T-helper 9 cell (primary cell): ENCODE measurements at regions not wholly inside any gene's neighbourhood (a gene's known extent, or its start where the extent isn't known, plus 50 kb on each side); places are given as distances from the start of the nearest gene placed in this dataset.

Experiments used
- DNase-seq: peaks from one replicate; pipeline ENCODE4 v3.0.0-alpha.2; 2020

- no peak for DNase-seq
Measured at GRCh38 chr11:33615751-33616150, 84.9 kb downstream of the C11orf91 start.

GRCh38 chr11:33613404-33613803, 87.2 kb downstream of the C11orf91 start:
- no peak for DNase-seq

GRCh38 chr11:33610903-33611302, 89.7 kb downstream of the C11orf91 start:
- DNase-seq: no peak

GRCh38 chr11:33608386-33608785, 92.2 kb downstream of the C11orf91 start:
- DNase-seq: no peak

- DNase-seq: no peak
Measured at GRCh38 chr11:33606762-33607161, 93.9 kb downstream of the C11orf91 start.

- DNase-seq: no peak
Measured at GRCh38 chr11:33605703-33606102, 94.9 kb downstream of the C11orf91 start.

- DNase-seq: no peak
Measured at GRCh38 chr11:33598426-33599069, 102.1 kb downstream of the C11orf91 start.

- DNase-seq: no peak
Measured at GRCh38 chr11:33594188-33594587, 106.4 kb downstream of the C11orf91 start.

GRCh38 chr11:33590441-33590840, 110.2 kb downstream of the C11orf91 start:
- DNase-seq: no peak

GRCh38 chr11:33588056-33588455, 112.6 kb downstream of the C11orf91 start:
- no peak for DNase-seq

- DNase-seq: no peak
Measured at GRCh38 chr11:33585586-33586209, 114.9 kb downstream of the C11orf91 start.

GRCh38 chr11:33582636-33583325, 117.8 kb downstream of the C11orf91 start:
- no peak for DNase-seq

- DNase-seq: no peak
Measured at GRCh38 chr11:33579101-33579500, 121.5 kb downstream of the C11orf91 start.

GRCh38 chr11:33577204-33577603, 123.4 kb downstream of the C11orf91 start:
- DNase-seq: no peak

GRCh38 chr11:33575311-33575710, 125.3 kb downstream of the C11orf91 start:
- no peak for DNase-seq

GRCh38 chr11:33574331-33574730, 126.3 kb downstream of the C11orf91 start:
- no peak for DNase-seq

- DNase-seq: no peak
Measured at GRCh38 chr11:33569333-33569732, 131.3 kb downstream of the C11orf91 start.

GRCh38 chr11:33567004-33567403, 133.6 kb downstream of the C11orf91 start:
- DNase-seq: no peak

- no peak for DNase-seq
Measured at GRCh38 chr11:33564856-33565453, 135.7 kb downstream of the C11orf91 start.

GRCh38 chr11:33560729-33561128, 139.9 kb downstream of the C11orf91 start:
- no peak for DNase-seq

GRCh38 chr11:33559567-33559966, 141.1 kb downstream of the C11orf91 start:
- DNase-seq: no peak

GRCh38 chr11:33558097-33558496, 142.5 kb downstream of the C11orf91 start:
- DNase-seq: no peak

- DNase-seq: no peak
Measured at GRCh38 chr11:33557201-33557600, 143.4 kb downstream of the C11orf91 start.

GRCh38 chr11:33554219-33554618, 146.4 kb downstream of the C11orf91 start:
- DNase-seq: no peak
